Astrocyte (in vitro differentiated cells and primary cell): ENCODE measurements at regions not wholly inside any gene's neighbourhood (a gene's known extent, or its start where the extent isn't known, plus 50 kb on each side); places are given as distances from the start of the nearest gene placed in this dataset.

Experiments
- DNase-seq: peaks from one replicate; pipeline ENCODE4 v3.0.0-alpha.2; 2010; ENCODE audit warnings: low read depth
- FAIRE-seq: peaks from 2 replicates; lab custom pipeline; 2011; peaks lifted over from hg19 to GRCh38; lab: Jason Lieb, UNC
- H2AFZ ChIP-seq: 2 replicates; pipeline ENCODE4 v1.6.0; 2012; ENCODE audit warnings: low read depth, low read length, inconsistent platforms
- H3K27ac ChIP-seq: 2 replicates; pipeline ENCODE4 v1.5.1; 2011; ENCODE audit warnings: low read depth, low read length, inconsistent platforms
- H3K27me3 ChIP-seq: 2 replicates; pipeline ENCODE4 v1.6.0; 2011; ENCODE audit warnings: low read length, inconsistent platforms; ENCODE audit not compliant: insufficient read depth
- H3K36me3 ChIP-seq: 2 replicates; pipeline ENCODE4 v1.5.1; 2011; ENCODE audit warnings: low read length, inconsistent platforms; ENCODE audit not compliant: insufficient read depth
- H3K4me1 ChIP-seq: 2 replicates; pipeline ENCODE4 v1.5.1; 2011; ENCODE audit warnings: low read length, inconsistent platforms; ENCODE audit not compliant: insufficient read depth
- H3K4me2 ChIP-seq: 2 replicates; pipeline ENCODE4 v1.6.0; 2012; ENCODE audit warnings: low read length, inconsistent platforms
- H3K4me3 ChIP-seq: 2 replicates; pipeline ENCODE4 v1.5.1; 2011; ENCODE audit warnings: low read depth, mild to moderate bottlenecking, low read length, inconsistent platforms; ENCODE audit not compliant: insufficient read depth
- H3K79me2 ChIP-seq: 2 replicates; pipeline ENCODE4 v1.6.0; 2012; ENCODE audit warnings: mild to moderate bottlenecking, low read length, inconsistent platforms; ENCODE audit not compliant: insufficient read depth
- H3K9ac ChIP-seq: 2 replicates; pipeline ENCODE4 v1.6.0; 2012; ENCODE audit warnings: mild to moderate bottlenecking, low read length, inconsistent platforms
- H3K9me3 ChIP-seq: 2 replicates; pipeline ENCODE4 v1.5.1; 2012; ENCODE audit warnings: low read depth, mild to moderate bottlenecking, low read length, inconsistent platforms; ENCODE audit not compliant: insufficient read depth
- H4K20me1 ChIP-seq: 2 replicates; pipeline ENCODE4 v1.6.0; 2012; ENCODE audit warnings: low read length, inconsistent platforms; ENCODE audit not compliant: insufficient read depth
- H3K27ac Mint-ChIP-seq: one replicate; pipeline ENCODE4 v1.8.0; 2021; ENCODE audit warnings: mild to moderate bottlenecking, mixed read lengths; ENCODE audit not compliant: unreplicated experiment
- H3K27me3 Mint-ChIP-seq: one replicate; pipeline ENCODE4 v1.8.0; 2021; ENCODE audit warnings: low read depth, mixed read lengths; ENCODE audit not compliant: unreplicated experiment
- H3K36me3 Mint-ChIP-seq: one replicate; pipeline ENCODE4 v1.8.0; 2021; ENCODE audit warnings: low read depth, mixed read lengths; ENCODE audit not compliant: unreplicated experiment
- H3K4me1 Mint-ChIP-seq: one replicate; pipeline ENCODE4 v1.8.0; 2021; ENCODE audit warnings: low read depth, mixed read lengths; ENCODE audit not compliant: unreplicated experiment
- H3K4me3 Mint-ChIP-seq: one replicate; pipeline ENCODE4 v1.8.0; 2021; ENCODE audit warnings: mild to moderate bottlenecking, moderate library complexity, mixed read lengths; ENCODE audit not compliant: unreplicated experiment
- H3K9me3 Mint-ChIP-seq: one replicate; pipeline ENCODE4 v1.8.0; 2021; ENCODE audit warnings: mild to moderate bottlenecking, mixed read lengths; ENCODE audit not compliant: unreplicated experiment
- EZH2 ChIP-seq: IDR thresholded peaks from 2 replicates; pipeline ENCODE4 v1.6.1; 2012; ENCODE audit warnings: mild to moderate bottlenecking, low read length, inconsistent platforms; ENCODE audit not compliant: insufficient read depth
- TF ChIP-seq, protein P1 (sequence below): IDR thresholded peaks from 2 replicates; pipeline ENCODE4 v1.5.1; 2011; ENCODE audit warnings: low read depth, mild to moderate bottlenecking, inconsistent platforms, low read length, moderate library complexity; ENCODE audit not compliant: insufficient read depth

DNA sequence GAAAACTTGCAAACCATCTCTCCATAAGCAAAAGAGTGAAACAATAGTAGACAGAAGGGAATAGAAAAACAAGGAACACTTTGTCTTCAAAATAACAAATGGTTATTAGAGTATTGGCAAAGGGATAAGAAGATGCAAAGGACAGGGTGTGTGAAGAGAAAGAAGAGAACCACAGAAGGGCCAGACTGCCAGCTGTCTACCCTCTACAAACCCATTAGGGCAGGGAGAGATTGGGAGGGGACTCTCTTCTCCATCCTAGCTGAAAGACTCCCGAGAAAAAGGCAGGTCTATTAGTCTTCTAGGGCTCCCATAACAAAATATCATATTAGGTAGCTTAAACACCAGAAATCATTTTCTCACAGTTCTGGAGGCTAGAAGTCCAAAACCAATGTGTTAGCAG lies 292.8 kb downstream of the PTBP2 start:
- Mint-ChIP-seq H3K4me3 (no peak overlapping the region), H3K27me3 (no peaks in the 10 kb centered on the region), H3K9me3 (no peaks in the 10 kb centered on the region), H3K27ac (no peak overlapping the region), H3K36me3 (no peaks in the 10 kb centered on the region), H3K4me1 (peaks cover 10% of the 10 kb centered on the region)
- DNase-seq (no peak), FAIRE-seq (no peak)
- Histone ChIP-seq H3K27ac (no peak overlapping the region), H3K4me1 (peaks cover 9% of the 10 kb centered on the region), H4K20me1 (no peaks in the 10 kb centered on the region), H3K36me3 (no peaks in the 10 kb centered on the region), H2AFZ (no peak overlapping the region), H3K4me2 (peak overlapping the region; percentile 50), H3K27me3 (no peaks in the 10 kb centered on the region), H3K9ac (no peak overlapping the region), H3K79me2 (no peaks in the 10 kb centered on the region), H3K9me3 (no peaks in the 10 kb centered on the region), H3K4me3 (no peak overlapping the region)
- TF ChIP-seq EZH2, result no peak
- TF ChIP-seq, protein P1, sequence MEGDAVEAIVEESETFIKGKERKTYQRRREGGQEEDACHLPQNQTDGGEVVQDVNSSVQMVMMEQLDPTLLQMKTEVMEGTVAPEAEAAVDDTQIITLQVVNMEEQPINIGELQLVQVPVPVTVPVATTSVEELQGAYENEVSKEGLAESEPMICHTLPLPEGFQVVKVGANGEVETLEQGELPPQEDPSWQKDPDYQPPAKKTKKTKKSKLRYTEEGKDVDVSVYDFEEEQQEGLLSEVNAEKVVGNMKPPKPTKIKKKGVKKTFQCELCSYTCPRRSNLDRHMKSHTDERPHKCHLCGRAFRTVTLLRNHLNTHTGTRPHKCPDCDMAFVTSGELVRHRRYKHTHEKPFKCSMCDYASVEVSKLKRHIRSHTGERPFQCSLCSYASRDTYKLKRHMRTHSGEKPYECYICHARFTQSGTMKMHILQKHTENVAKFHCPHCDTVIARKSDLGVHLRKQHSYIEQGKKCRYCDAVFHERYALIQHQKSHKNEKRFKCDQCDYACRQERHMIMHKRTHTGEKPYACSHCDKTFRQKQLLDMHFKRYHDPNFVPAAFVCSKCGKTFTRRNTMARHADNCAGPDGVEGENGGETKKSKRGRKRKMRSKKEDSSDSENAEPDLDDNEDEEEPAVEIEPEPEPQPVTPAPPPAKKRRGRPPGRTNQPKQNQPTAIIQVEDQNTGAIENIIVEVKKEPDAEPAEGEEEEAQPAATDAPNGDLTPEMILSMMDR, result no peak

DNA sequence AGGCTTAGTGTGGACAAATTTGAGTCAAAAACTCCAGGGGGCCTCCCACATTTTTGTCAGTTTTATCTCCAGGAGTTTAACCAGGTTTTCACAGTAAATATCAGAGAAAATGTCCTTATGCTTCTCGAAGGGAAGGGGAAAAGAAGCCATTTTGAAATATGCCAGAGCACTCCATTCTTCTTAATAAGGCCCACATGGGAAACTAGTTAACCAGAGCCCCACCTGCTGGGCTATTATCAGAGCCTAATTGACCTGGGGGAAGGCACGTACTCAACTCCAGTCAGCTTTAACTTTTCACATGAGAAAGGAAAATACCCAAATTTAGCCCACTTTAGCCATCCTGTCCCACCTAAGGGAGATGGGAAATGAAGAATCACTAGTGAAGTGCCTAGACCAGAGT lies 296.3 kb downstream of the PTBP2 start:
- no peak for TF ChIP-seq EZH2
- TF ChIP-seq, protein P1, result no peak
- Histone ChIP-seq H4K20me1 (no peaks in the 10 kb centered on the region), H3K27me3 (no peaks in the 10 kb centered on the region), H3K4me2 (no peak overlapping the region), H2AFZ (no peak overlapping the region), H3K36me3 (no peaks in the 10 kb centered on the region), H3K4me3 (no peak overlapping the region), H3K79me2 (no peaks in the 10 kb centered on the region), H3K27ac (no peak overlapping the region), H3K9me3 (no peaks in the 10 kb centered on the region), H3K4me1 (peaks cover 9% of the 10 kb centered on the region), H3K9ac (no peak overlapping the region)
- no peak for DNase-seq
- Mint-ChIP-seq H3K4me1 (peaks cover 10% of the 10 kb centered on the region), H3K9me3 (no peaks in the 10 kb centered on the region), H3K27ac (no peak overlapping the region), H3K27me3 (no peaks in the 10 kb centered on the region), H3K4me3 (no peak overlapping the region), H3K36me3 (no peaks in the 10 kb centered on the region)
- no peak for FAIRE-seq
